ENCODE measurements at regions not wholly inside any gene's neighbourhood (a gene's known extent, or its start where the extent isn't known, plus 50 kb on each side); places are given as distances from the start of the nearest gene placed in this dataset.

DNA sequence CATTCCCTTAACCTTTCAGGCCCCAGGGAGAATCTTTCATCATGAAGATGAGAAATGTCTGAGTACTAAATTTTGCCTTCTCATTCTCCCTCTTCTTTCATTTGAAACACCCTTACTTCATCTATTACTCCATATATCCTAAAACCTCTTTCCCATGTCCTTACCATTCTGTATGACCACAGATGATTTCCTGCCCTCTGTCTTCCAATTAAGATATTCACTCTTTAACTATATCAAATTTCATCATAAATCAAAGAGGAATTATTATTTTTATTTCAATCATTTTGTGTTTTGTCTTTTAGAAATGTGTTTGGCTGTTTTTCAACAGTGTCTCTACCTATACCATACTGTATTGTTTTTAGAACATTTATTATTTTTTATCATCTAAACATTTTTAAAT lies 964.9 kb upstream of the KLHL29 start:
- TF ChIP-seq POLR2AphosphoS5 (IDR thresholded peaks at IDR 0.05; ENCODE audit: low read depth, low read length) (no peak), SIN3A (IDR thresholded peaks at IDR 0.05; ENCODE audit: borderline replicate concordance, insufficient read depth, low read length) (no peak), TAF1 (IDR thresholded peaks at IDR 0.05; ENCODE audit: borderline replicate concordance, insufficient read depth, low read length) (no peak), FOXP2 (optimal IDR thresholded peaks at IDR 0.05; ENCODE audit: borderline replicate concordance, extremely low read depth, extremely low read length, insufficient read depth) (no peak)
- TF ChIP-seq, protein P1, sequence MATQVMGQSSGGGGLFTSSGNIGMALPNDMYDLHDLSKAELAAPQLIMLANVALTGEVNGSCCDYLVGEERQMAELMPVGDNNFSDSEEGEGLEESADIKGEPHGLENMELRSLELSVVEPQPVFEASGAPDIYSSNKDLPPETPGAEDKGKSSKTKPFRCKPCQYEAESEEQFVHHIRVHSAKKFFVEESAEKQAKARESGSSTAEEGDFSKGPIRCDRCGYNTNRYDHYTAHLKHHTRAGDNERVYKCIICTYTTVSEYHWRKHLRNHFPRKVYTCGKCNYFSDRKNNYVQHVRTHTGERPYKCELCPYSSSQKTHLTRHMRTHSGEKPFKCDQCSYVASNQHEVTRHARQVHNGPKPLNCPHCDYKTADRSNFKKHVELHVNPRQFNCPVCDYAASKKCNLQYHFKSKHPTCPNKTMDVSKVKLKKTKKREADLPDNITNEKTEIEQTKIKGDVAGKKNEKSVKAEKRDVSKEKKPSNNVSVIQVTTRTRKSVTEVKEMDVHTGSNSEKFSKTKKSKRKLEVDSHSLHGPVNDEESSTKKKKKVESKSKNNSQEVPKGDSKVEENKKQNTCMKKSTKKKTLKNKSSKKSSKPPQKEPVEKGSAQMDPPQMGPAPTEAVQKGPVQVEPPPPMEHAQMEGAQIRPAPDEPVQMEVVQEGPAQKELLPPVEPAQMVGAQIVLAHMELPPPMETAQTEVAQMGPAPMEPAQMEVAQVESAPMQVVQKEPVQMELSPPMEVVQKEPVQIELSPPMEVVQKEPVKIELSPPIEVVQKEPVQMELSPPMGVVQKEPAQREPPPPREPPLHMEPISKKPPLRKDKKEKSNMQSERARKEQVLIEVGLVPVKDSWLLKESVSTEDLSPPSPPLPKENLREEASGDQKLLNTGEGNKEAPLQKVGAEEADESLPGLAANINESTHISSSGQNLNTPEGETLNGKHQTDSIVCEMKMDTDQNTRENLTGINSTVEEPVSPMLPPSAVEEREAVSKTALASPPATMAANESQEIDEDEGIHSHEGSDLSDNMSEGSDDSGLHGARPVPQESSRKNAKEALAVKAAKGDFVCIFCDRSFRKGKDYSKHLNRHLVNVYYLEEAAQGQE (IDR thresholded peaks at IDR 0.05; ENCODE audit: insufficient read depth in 1 of 2, low read depth in 2 of 2, low read length in 2 of 2): no peak

All from PFSK-1 (cell line).